OCI-LY3 (cell line): ENCODE measurements at regions not wholly inside any gene's neighbourhood (a gene's known extent, or its start where the extent isn't known, plus 50 kb on each side); places are given as distances from the start of the nearest gene placed in this dataset.

ENCODE experiments used
- H2AFZ ChIP-seq: fragments of 200-600, 300-600 bp; shearing (Covaris generic); 2 replicates; pipeline ENCODE4 v1.6.0; 2014; ENCODE audit warnings: antibody characterized with exemption, low read depth, low read length
- H3K27ac ChIP-seq: fragments of 200-600, 300-600 bp; sonication (generic); 2 replicates; pipeline ENCODE4 v1.5.1; 2014; ENCODE audit warnings: mild to moderate bottlenecking, low read length, moderate library complexity, mixed read lengths
- H3K27me3 ChIP-seq: fragments of 200-600, 300-600 bp; sonication (generic); 2 replicates; pipeline ENCODE4 v1.6.1; 2014; ENCODE audit warnings: low read depth, low read length, mixed read lengths
- H3K36me3 ChIP-seq: fragments of 200-600, 300-600 bp; sonication (generic); replicated peaks from 2 replicates; pipeline ENCODE3; 2014; ENCODE audit warnings: low read depth, low read length, mixed read lengths
- H3K4me1 ChIP-seq: fragments of 300-600, 200-600 bp; sonication (generic); 2 replicates; pipeline ENCODE4 v1.6.1; 2014; ENCODE audit warnings: low read length, mixed read lengths
- H3K4me2 ChIP-seq: fragments of 200-600, 300-600 bp; sonication (generic); 2 replicates; pipeline ENCODE4 v1.6.1; 2014; ENCODE audit warnings: low read length, mixed read lengths
- H3K4me3 ChIP-seq: fragments of 300-600, 200-600 bp; sonication (generic); 2 replicates; pipeline ENCODE4 v1.5.1; 2014; ENCODE audit warnings: antibody characterized with exemption, mild to moderate bottlenecking, low read length, moderate library complexity
- H3K79me2 ChIP-seq: fragments of 300-600, 200-600 bp; shearing (Covaris generic); 2 replicates; pipeline ENCODE4 v1.6.1; 2014; ENCODE audit warnings: mild to moderate bottlenecking, low read length, mixed read lengths
- H3K9ac ChIP-seq: fragments of 300-600, 200-600 bp; shearing (Covaris generic); 2 replicates; pipeline ENCODE4 v1.6.0; 2014; ENCODE audit warnings: mild to moderate bottlenecking, low read length, moderate library complexity
- H3K9me3 ChIP-seq: fragments of 200-600, 300-600 bp; shearing (Covaris generic); 2 replicates; pipeline ENCODE4 v1.6.1; 2014; ENCODE audit warnings: low read length, mixed read lengths; ENCODE audit not compliant: insufficient read depth
- H4K20me1 ChIP-seq: fragments of 200-600, 300-600 bp; sonication (generic); 2 replicates; pipeline ENCODE4 v1.6.1; 2016; ENCODE audit warnings: low read length, mixed read lengths; ENCODE audit not compliant: insufficient read depth
- CTCF ChIP-seq: fragments of 200-600, 300-600 bp; sonication (generic); IDR thresholded peaks from 2 replicates; pipeline ENCODE4 v1.5.1; 2014; ENCODE audit warnings: antibody characterized with exemption, low read length, low read depth
- EZH2phosphoT487 ChIP-seq: fragments of 200-600 bp; shearing (Covaris generic); IDR thresholded peaks from 2 replicates; pipeline ENCODE4 v1.6.1; 2018; ENCODE audit warnings: antibody characterized with exemption, mixed run types, low read depth

- peak overlapping the region; percentile 32; the same call in 1 of the 2 replicates for H3K9ac ChIP-seq
- H3K4me2 ChIP-seq: peak overlapping the region; percentile 76
- no peaks in the 10 kb centered on the region for H3K9me3 ChIP-seq
- no peaks in the 10 kb centered on the region for H3K79me2 ChIP-seq
- TF ChIP-seq CTCF: no peak
- TF ChIP-seq EZH2phosphoT487: no peak
- H3K4me3 ChIP-seq: peak overlapping the region; percentile 61
- no peaks in the 10 kb centered on the region for H3K36me3 ChIP-seq
- peaks cover 6% of the 10 kb centered on the region; the same call in 1 of the 2 replicates for H3K4me1 ChIP-seq
- H2AFZ ChIP-seq: peak overlapping the region; percentile 96
- H3K27ac ChIP-seq: no peak overlapping the region
- H4K20me1 ChIP-seq: no peaks in the 10 kb centered on the region
- no peaks in the 10 kb centered on the region for H3K27me3 ChIP-seq
Observed at GRCh38 chr18:67243799-67244587, 272.5 kb downstream of the DSEL start.

- H3K27ac ChIP-seq: no peak overlapping the region
- peaks cover 6% of the 10 kb centered on the region; the same call in 1 of the 2 replicates for H3K4me1 ChIP-seq
- H3K4me2 ChIP-seq: no peak overlapping the region
- H3K79me2 ChIP-seq: no peaks in the 10 kb centered on the region
- no peaks in the 10 kb centered on the region for H3K9me3 ChIP-seq
- H3K27me3 ChIP-seq: no peaks in the 10 kb centered on the region
- H3K4me3 ChIP-seq: no peak overlapping the region
- no peak overlapping the region for H3K9ac ChIP-seq
- H2AFZ ChIP-seq: no peak overlapping the region
- H4K20me1 ChIP-seq: no peaks in the 10 kb centered on the region
- TF ChIP-seq CTCF (no peak), EZH2phosphoT487 (no peak)
- no peaks in the 10 kb centered on the region for H3K36me3 ChIP-seq
Observed at GRCh38 chr18:67242001-67242400, 274.5 kb downstream of the DSEL start.

- Histone ChIP-seq H4K20me1 (no peaks in the 10 kb centered on the region), H3K4me3 (no peak overlapping the region), H3K27ac (no peak overlapping the region), H3K4me2 (no peak overlapping the region), H3K4me1 (peaks cover 6% of the 10 kb centered on the region; the same call in 1 of the 2 replicates), H2AFZ (no peak overlapping the region), H3K27me3 (no peaks in the 10 kb centered on the region), H3K9me3 (no peaks in the 10 kb centered on the region), H3K9ac (no peak overlapping the region), H3K36me3 (no peaks in the 10 kb centered on the region), H3K79me2 (no peaks in the 10 kb centered on the region)
- TF ChIP-seq EZH2phosphoT487 (no peak), CTCF (no peak)
Observed at GRCh38 chr18:67241299-67241698, 275.2 kb downstream of the DSEL start.

- Histone ChIP-seq H3K27me3 (no peaks in the 10 kb centered on the region), H4K20me1 (no peaks in the 10 kb centered on the region), H2AFZ (no peak overlapping the region), H3K36me3 (no peaks in the 10 kb centered on the region), H3K4me1 (peaks cover 6% of the 10 kb centered on the region; the same call in 1 of the 2 replicates), H3K27ac (no peak overlapping the region), H3K9ac (no peak overlapping the region), H3K4me3 (no peak overlapping the region), H3K9me3 (no peaks in the 10 kb centered on the region), H3K4me2 (no peak overlapping the region), H3K79me2 (no peaks in the 10 kb centered on the region)
- TF ChIP-seq CTCF: no peak
- TF ChIP-seq EZH2phosphoT487: no peak
Observed at GRCh38 chr18:67239826-67240225, 276.7 kb downstream of the DSEL start.
